ENCODE measurements at regions not wholly inside any gene's neighbourhood (a gene's known extent, or its start where the extent isn't known, plus 50 kb on each side); places are given as distances from the start of the nearest gene placed in this dataset.
"Not testable (repeated sequence)": the region's sequence is repeated elsewhere in the genome, so short reads cannot be mapped to it uniquely, and the experiment has no call there.

- TF ChIP-seq CTCF (conservative IDR thresholded peaks at IDR 0.05; ENCODE audit: low read depth in 2 of 2); ETS1 (IDR thresholded peaks at IDR 0.05); EZH2 (IDR thresholded peaks at IDR 0.05; ENCODE audit: low read depth, unreplicated experiment); POLR2AphosphoS5 (IDR thresholded peaks at IDR 0.05; ENCODE audit: low read depth); ZNF114 (CRISPR knock-in tag; IDR thresholded peaks at IDR 0.05); EZH2phosphoT487 (IDR thresholded peaks at IDR 0.05; ENCODE audit: unreplicated experiment); REST (IDR thresholded peaks at IDR 0.05; ENCODE audit: unreplicated experiment); STAT1 (IDR thresholded peaks at IDR 0.05; ENCODE audit: unreplicated experiment); JUNB (IDR thresholded peaks at IDR 0.05; ENCODE audit: unreplicated experiment); CREB1 (CRISPR knock-in tag; IDR thresholded peaks at IDR 0.05; ENCODE audit: low read depth); ZNF462 (CRISPR knock-in tag; IDR thresholded peaks at IDR 0.05); ZNF331 (CRISPR knock-in tag; IDR thresholded peaks at IDR 0.05; ENCODE audit: low read depth); NANOG (IDR thresholded peaks at IDR 0.05; ENCODE audit: borderline replicate concordance): not testable (repeated sequence)
Observed at GRCh38 chr2:187637771-187638170, 83.5 kb upstream of the TFPI start.
